Activated gamma-delta T cell treated with anti-CD3 and anti-CD28 coated beads, Interleukin-2, amount 50 U/mL, for 16 hours (primary cell): ENCODE measurements at regions not wholly inside any gene's neighbourhood (a gene's known extent, or its start where the extent isn't known, plus 50 kb on each side); places are given as distances from the start of the nearest gene placed in this dataset.

Experiments
- DNase-seq: peaks from one replicate; pipeline ENCODE4 v3.0.0-alpha.2; 2020; ENCODE audit warnings: low read depth

GRCh38 chr5:79871364-79872120 is 119.5 kb downstream of the MTX3 start:
- no peak for DNase-seq

- no peak for DNase-seq
Observed at GRCh38 chr5:79868163-79868670, 122.8 kb downstream of the MTX3 start.

- no peak for DNase-seq
Observed at GRCh38 chr5:79865579-79865978, 125.5 kb downstream of the MTX3 start.

- DNase-seq: no peak
Observed at GRCh38 chr5:79864364-79864763, 126.7 kb downstream of the MTX3 start.

GRCh38 chr5:79859588-79859987 is 131.5 kb downstream of the MTX3 start:
- no peak for DNase-seq

- no peak for DNase-seq
Observed at GRCh38 chr5:79858410-79858723, 132.7 kb downstream of the MTX3 start.

GRCh38 chr5:79857714-79858409 is 133.2 kb downstream of the MTX3 start:
- peak; percentile 74 for DNase-seq

- no peak for DNase-seq
Observed at GRCh38 chr5:79856456-79857055, 134.5 kb downstream of the MTX3 start.

GRCh38 chr5:79853676-79854418 is 137.2 kb downstream of the MTX3 start:
- DNase-seq: no peak

GRCh38 chr5:79853028-79853427 is 138.0 kb downstream of the MTX3 start:
- DNase-seq: no peak

GRCh38 chr5:79851391-79851863 is 139.6 kb downstream of the MTX3 start:
- DNase-seq: no peak

- DNase-seq: no peak
Observed at GRCh38 chr5:79850941-79851340, 140.1 kb downstream of the MTX3 start.

GRCh38 chr5:79850316-79850822 is 140.7 kb downstream of the MTX3 start:
- no peak for DNase-seq

GRCh38 chr5:79849486-79850315 is 141.4 kb downstream of the MTX3 start:
- DNase-seq: no peak
